Duodenal mucosa (tissue), 2 donors: ENCODE measurements at regions not wholly inside any gene's neighbourhood (a gene's known extent, or its start where the extent isn't known, plus 50 kb on each side); places are given as distances from the start of the nearest gene placed in this dataset.

Experiments used
- H3K27ac ChIP-seq: one replicate; pipeline ENCODE4 v1.7.0; 2013; ENCODE audit warnings: low read depth, low read length
- H3K27me3 ChIP-seq, 2 donors: one replicate each; pipeline ENCODE4 v1.7.0; 2013; ENCODE audit warnings: low read length in 2 of 2, control low read depth in 1 of 2; ENCODE audit not compliant: insufficient read depth in 2 of 2, control insufficient read depth in 1 of 2
- H3K36me3 ChIP-seq, 2 donors: one replicate each; pipeline ENCODE4 v1.7.0; 2013; ENCODE audit warnings: low read length in 2 of 2, control low read depth in 1 of 2; ENCODE audit not compliant: insufficient read depth in 2 of 2, control insufficient read depth in 1 of 2
- H3K4me1 ChIP-seq, 2 donors: one replicate each; pipeline ENCODE4 v1.7.0; 2013; ENCODE audit warnings: low read length in 2 of 2, control low read depth in 1 of 2; ENCODE audit not compliant: insufficient read depth in 2 of 2, control insufficient read depth in 1 of 2
- H3K4me3 ChIP-seq, 2 donors: one replicate each; pipeline ENCODE4 v1.7.0; 2013; ENCODE audit warnings: low read length in 2 of 2, low read depth in 1 of 2
- H3K9ac ChIP-seq, 2 donors: one replicate each; pipeline ENCODE4 v1.7.0; 2013; ENCODE audit warnings: low read length in 2 of 2, low read depth in 1 of 2
- H3K9me3 ChIP-seq, 2 donors: one replicate each; pipeline ENCODE4 v1.7.0; 2013; ENCODE audit warnings: low read length in 2 of 2, control low read depth in 1 of 2; ENCODE audit not compliant: control insufficient read depth in 1 of 2

GRCh38 chr2:9083287-9083686 is 79.8 kb upstream of the MBOAT2 start:
- Histone ChIP-seq H3K36me3 (no peaks in the 10 kb centered on the region), H3K27me3 (no peaks in the 10 kb centered on the region), H3K9me3 (no peaks in the 10 kb centered on the region), H3K9ac (no peak overlapping the region), H3K4me3 (no peak overlapping the region), H3K27ac (no peak overlapping the region), H3K4me1 (no peaks in the 10 kb centered on the region)

GRCh38 chr2:9082158-9082557 is 78.7 kb upstream of the MBOAT2 start:
- H3K36me3 ChIP-seq = no peaks in the 10 kb centered on the region
- H3K27me3 ChIP-seq = no peaks in the 10 kb centered on the region
- H3K9ac ChIP-seq = no peak overlapping the region
- H3K4me1 ChIP-seq = no peaks in the 10 kb centered on the region
- no peak overlapping the region for H3K27ac ChIP-seq
- no peak overlapping the region for H3K4me3 ChIP-seq
- no peaks in the 10 kb centered on the region for H3K9me3 ChIP-seq

- Histone ChIP-seq H3K4me1 (no peaks in the 10 kb centered on the region), H3K9ac (no peak overlapping the region), H3K36me3 (no peaks in the 10 kb centered on the region), H3K4me3 (no peak overlapping the region), H3K9me3 (no peaks in the 10 kb centered on the region), H3K27me3 (no peaks in the 10 kb centered on the region), H3K27ac (no peak overlapping the region)
Observed at GRCh38 chr2:9081750-9082149, 78.3 kb upstream of the MBOAT2 start.

- Histone ChIP-seq H3K9ac (no peak overlapping the region), H3K4me3 (no peak overlapping the region), H3K36me3 (no peaks in the 10 kb centered on the region), H3K27me3 (no peaks in the 10 kb centered on the region), H3K27ac (no peak overlapping the region), H3K9me3 (no peaks in the 10 kb centered on the region), H3K4me1 (no peaks in the 10 kb centered on the region)
Observed at GRCh38 chr2:9078405-9078804, 74.9 kb upstream of the MBOAT2 start.

- Histone ChIP-seq H3K9me3 (no peaks in the 10 kb centered on the region), H3K27ac (no peak overlapping the region), H3K27me3 (no peaks in the 10 kb centered on the region), H3K36me3 (no peaks in the 10 kb centered on the region), H3K9ac (no peak overlapping the region), H3K4me3 (no peak overlapping the region), H3K4me1 (no peaks in the 10 kb centered on the region)
Observed at GRCh38 chr2:9077691-9078090, 74.2 kb upstream of the MBOAT2 start.

GRCh38 chr2:9076755-9077154 is 73.3 kb upstream of the MBOAT2 start:
- H3K9me3 ChIP-seq = no peaks in the 10 kb centered on the region
- no peak overlapping the region for H3K9ac ChIP-seq
- no peaks in the 10 kb centered on the region for H3K4me1 ChIP-seq
- no peaks in the 10 kb centered on the region for H3K27me3 ChIP-seq
- no peaks in the 10 kb centered on the region for H3K36me3 ChIP-seq
- no peak overlapping the region for H3K27ac ChIP-seq
- no peak overlapping the region for H3K4me3 ChIP-seq

- H3K36me3 ChIP-seq = no peaks in the 10 kb centered on the region
- H3K27ac ChIP-seq = no peak overlapping the region
- no peaks in the 10 kb centered on the region for H3K27me3 ChIP-seq
- no peaks in the 10 kb centered on the region for H3K9me3 ChIP-seq
- H3K4me1 ChIP-seq = no peaks in the 10 kb centered on the region
- H3K9ac ChIP-seq = no peak overlapping the region
- H3K4me3 ChIP-seq = no peak overlapping the region
Observed at GRCh38 chr2:9076210-9076609, 72.7 kb upstream of the MBOAT2 start.

- no peaks in the 10 kb centered on the region for H3K27me3 ChIP-seq
- H3K36me3 ChIP-seq = no peaks in the 10 kb centered on the region
- H3K4me3 ChIP-seq = no peak overlapping the region
- H3K9me3 ChIP-seq = no peaks in the 10 kb centered on the region
- H3K9ac ChIP-seq = no peak overlapping the region
- no peaks in the 10 kb centered on the region for H3K4me1 ChIP-seq
- H3K27ac ChIP-seq = no peak overlapping the region
Observed at GRCh38 chr2:9074930-9075329, 71.4 kb upstream of the MBOAT2 start.

GRCh38 chr2:9071584-9072124 is 68.2 kb upstream of the MBOAT2 start:
- no peaks in the 10 kb centered on the region for H3K4me1 ChIP-seq

GRCh38 chr2:9071032-9071431 is 67.5 kb upstream of the MBOAT2 start:
- Histone ChIP-seq H3K4me3 (no peak overlapping the region), H3K4me1 (no peaks in the 10 kb centered on the region), H3K9me3 (peaks cover 4 to 10% of the 10 kb centered on the region in 2 donors), H3K36me3 (no peaks in the 10 kb centered on the region), H3K27ac (no peak overlapping the region), H3K27me3 (no peaks in the 10 kb centered on the region), H3K9ac (no peak overlapping the region)

More at GRCh38 chr2:9071584-9072124, 68.2 kb upstream of the MBOAT2 start:
- no peak overlapping the region for H3K9ac ChIP-seq
- peaks cover 2 to 4% of the 10 kb centered on the region in 2 donors for H3K9me3 ChIP-seq
- H3K27me3 ChIP-seq = no peaks in the 10 kb centered on the region
- no peaks in the 10 kb centered on the region for H3K36me3 ChIP-seq
- H3K4me3 ChIP-seq = no peak overlapping the region
- H3K27ac ChIP-seq = no peak overlapping the region

- H3K36me3 ChIP-seq = no peaks in the 10 kb centered on the region
- no peaks in the 10 kb centered on the region for H3K4me1 ChIP-seq
- H3K9me3 ChIP-seq = peaks cover 4 to 11% of the 10 kb centered on the region in 2 donors
- no peak overlapping the region for H3K27ac ChIP-seq
- no peak overlapping the region for H3K4me3 ChIP-seq
- no peak overlapping the region for H3K9ac ChIP-seq
- H3K27me3 ChIP-seq = no peaks in the 10 kb centered on the region
Observed at GRCh38 chr2:9069543-9069942, 66.1 kb upstream of the MBOAT2 start.
